Keratinocyte (primary cell): ENCODE measurements at regions not wholly inside any gene's neighbourhood (a gene's known extent, or its start where the extent isn't known, plus 50 kb on each side); places are given as distances from the start of the nearest gene placed in this dataset.

Experiments used
- CTCF ChIP-seq, 3 experiments: IDR thresholded peaks in 1 of 3; conservative IDR thresholded peaks in 1 of 3; optimal IDR thresholded peaks in 1 of 3; 2 replicates in 2 of 3; 3 replicates in 1 of 3; pipeline versions ENCODE3 to v1.5.1; 2011; ENCODE audit warnings: low read length in 3 of 3, mild to moderate bottlenecking in 3 of 3, moderate library complexity in 2 of 3, control low read depth in 1 of 3, inconsistent platforms in 1 of 3; ENCODE audit not compliant: insufficient read depth in 2 of 3; ENCODE audit errors: extremely low read depth in 1 of 3
- EZH2 ChIP-seq: IDR thresholded peaks from one replicate; pipeline ENCODE4 v1.6.1; 2012; ENCODE audit warnings: inconsistent platforms, mild to moderate bottlenecking, low read length, moderate library complexity

GRCh38 chr4:60934566-60935295 is 265.4 kb upstream of the ADGRL3 start:
- TF ChIP-seq CTCF (optimal IDR thresholded peaks at IDR 0.05 in 1 of 3, IDR thresholded peaks at IDR 0.05 in 1 of 3, conservative IDR thresholded peaks at IDR 0.05 in 1 of 3; ENCODE audit: extremely low read depth in 1 of 3, insufficient read depth in 2 of 3, low read length in 3 of 3) (no peak), EZH2 (no peak)
